HG02623 (cell line): ENCODE measurements at regions not wholly inside any gene's neighbourhood (a gene's known extent, or its start where the extent isn't known, plus 50 kb on each side); places are given as distances from the start of the nearest gene placed in this dataset.

Experiments used
- ATAC-seq: cut with Tn5 transposase; IDR thresholded peaks from one replicate; pipeline ENCODE4 v1.9.1; 2021; ENCODE audit warnings: moderate library complexity; ENCODE audit not compliant: unreplicated experiment

DNA sequence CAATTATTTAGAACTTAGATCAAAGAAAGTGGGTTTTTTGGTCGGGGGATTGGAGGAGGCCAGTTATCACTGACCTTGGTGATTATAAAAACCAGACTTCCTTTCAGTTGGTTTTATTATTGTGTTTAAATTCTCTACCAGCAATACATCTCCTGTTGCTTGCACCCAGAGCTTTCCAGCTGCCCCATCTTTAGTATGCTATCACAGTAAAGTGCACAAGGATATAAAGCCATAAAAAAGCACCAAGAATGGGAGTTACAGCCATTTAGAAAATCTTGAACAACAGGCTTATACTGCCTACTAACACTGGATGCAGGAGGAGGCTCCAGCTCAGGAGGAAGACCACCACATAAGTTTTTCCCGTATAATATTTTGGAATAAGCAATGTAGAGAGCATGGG lies 148.7 kb upstream of the OSR1 start:
- no peak for ATAC-seq

GRCh38 chr2:19505199-19506136 lies 147.0 kb upstream of the OSR1 start:
- ATAC-seq = no peak

DNA sequence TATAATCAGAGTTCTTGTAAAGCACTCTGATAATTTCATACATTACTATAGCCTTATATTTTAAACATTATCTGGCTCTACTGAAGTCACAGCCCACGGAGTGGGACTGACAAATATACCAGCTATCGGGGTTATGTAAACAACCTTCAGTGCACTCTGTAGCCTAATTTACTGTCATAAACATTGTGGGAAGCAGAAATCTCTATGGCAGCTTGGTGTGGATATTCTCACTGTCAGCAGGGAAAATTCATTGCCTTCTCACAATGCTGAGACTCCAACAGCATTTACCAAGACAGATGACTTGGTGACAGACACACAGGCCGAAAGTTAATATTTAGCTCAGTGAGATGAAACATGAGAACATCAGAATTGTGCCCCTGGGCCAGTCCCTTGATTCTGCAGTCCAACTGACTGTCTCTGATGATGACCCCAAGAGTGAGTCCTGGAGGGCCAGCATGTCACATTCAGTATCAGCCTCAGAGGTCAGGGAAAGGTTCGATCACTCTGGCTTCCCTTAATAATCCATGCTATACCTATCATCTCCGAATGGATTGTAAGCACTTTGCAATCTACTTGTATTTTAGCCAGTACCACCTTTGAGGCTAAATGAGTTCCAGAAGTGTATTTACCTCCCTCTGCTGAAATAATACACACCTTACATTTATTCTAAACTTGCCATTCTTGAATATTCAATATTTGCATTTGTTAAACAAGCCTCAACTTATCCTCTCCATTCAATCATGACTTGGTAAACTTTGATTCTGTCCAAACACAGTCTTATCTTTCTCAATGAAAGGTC lies 146.2 kb upstream of the OSR1 start:
- ATAC-seq = no peak

DNA sequence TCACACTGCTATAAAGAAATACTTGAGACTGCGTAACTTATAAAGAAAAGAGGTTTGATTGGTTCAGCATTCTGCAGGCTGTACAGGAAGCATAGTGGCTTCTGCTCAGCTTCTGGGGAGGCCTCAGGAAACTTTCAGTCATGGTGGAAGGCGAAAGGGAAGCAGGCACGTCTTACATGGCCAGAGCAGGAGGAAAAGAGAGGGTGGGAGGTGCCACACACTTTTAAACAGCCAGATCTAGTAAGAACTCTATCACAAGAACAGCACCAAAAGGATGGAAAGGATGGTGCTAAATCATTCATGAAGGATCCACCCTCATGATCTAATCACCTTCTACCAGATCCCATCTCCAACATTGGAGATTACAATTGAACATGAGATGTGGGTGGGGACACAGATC lies 145.5 kb upstream of the OSR1 start:
- ATAC-seq = no peak

- ATAC-seq = no peak
These were observed 145.0 kb upstream of the OSR1 start for GRCh38 chr2:19503406-19503805.

DNA sequence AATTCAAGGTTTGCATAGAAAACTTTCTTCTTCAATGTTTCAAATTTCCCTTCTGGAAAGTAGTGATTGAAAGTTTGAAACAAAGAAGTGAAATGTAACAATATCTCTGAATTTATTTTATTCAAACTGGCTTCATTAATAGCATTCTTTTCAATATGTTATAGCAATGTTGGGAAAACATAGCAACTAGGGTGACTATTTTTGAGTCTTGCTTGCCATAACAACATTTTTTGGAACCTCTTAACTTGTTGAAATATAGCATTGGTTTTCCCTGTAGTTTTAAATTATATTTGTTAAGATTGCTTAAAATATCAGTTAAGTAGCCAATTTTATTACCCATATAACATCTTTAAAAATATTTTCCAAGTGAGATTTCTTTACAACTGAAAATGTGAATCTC lies 141.7 kb upstream of the OSR1 start:
- ATAC-seq = no peak

GRCh38 chr2:19496646-19497045 lies 138.2 kb upstream of the OSR1 start:
- ATAC-seq = no peak

GRCh38 chr2:19494241-19494640 lies 135.8 kb upstream of the OSR1 start:
- ATAC-seq = no peak

GRCh38 chr2:19491796-19492195 lies 133.4 kb upstream of the OSR1 start:
- no peak for ATAC-seq

DNA sequence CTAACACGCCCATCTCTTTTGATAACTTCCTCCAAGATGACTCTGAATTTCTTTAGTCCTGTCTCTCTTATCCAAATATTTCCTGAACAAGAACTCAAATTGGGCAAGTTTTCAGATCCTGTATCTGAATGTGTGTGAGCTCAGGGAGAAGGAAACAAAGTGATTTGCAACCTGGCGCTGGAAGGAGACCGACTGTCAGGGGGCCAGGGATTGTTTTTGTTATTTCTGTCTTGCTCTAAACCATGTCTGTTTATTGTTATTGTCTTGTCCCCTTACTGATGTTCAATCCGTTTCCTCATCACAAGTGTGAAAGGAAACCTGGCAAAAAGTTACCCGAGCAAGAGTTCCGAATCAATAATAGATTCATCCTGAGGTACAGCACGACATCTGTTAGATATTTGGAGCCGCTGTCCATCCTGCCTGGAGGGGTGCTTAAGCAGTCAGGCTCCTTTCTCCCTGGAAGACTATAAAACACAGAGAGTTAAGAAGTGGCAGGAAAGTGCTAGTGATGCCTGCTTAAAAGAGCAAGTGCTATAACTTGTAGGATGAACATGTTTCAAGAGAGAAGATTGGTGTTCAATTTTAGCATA lies 132.5 kb upstream of the OSR1 start:
- ATAC-seq = no peak

DNA sequence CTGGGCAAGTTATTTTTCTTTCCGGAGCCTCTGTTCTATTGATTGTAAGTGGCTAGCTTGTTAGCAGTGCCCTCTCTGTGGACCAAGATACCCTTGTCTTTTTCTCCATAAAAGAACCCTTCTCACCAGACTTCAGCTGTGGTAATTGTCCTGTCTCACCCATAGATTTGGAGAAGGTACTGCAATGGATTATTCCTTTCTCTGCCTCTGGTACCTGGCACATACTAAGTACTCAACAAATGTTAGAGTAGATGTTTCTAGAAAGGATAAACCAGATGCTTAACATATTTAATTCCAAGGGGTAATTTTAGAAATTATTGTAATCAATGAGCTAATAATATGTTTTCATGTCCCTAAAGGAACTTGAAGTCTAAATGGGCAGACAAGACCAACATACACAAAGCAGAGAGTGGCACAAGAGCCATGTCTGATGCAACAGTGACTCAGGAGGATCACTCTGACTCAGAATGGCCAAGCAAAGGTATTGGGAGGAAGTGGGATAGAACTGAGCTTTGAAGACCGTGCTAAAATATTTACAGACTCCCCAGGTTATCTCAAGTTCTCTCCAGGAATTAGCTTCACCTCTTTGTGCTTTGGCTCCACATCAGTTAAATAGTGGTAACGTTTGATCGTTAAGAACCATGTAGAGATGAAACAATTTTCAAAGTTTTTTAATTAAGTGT lies 129.7 kb upstream of the OSR1 start:
- ATAC-seq = peak; percentile 87

GRCh38 chr2:19484736-19485135 lies 126.3 kb upstream of the OSR1 start:
- no peak for ATAC-seq

DNA sequence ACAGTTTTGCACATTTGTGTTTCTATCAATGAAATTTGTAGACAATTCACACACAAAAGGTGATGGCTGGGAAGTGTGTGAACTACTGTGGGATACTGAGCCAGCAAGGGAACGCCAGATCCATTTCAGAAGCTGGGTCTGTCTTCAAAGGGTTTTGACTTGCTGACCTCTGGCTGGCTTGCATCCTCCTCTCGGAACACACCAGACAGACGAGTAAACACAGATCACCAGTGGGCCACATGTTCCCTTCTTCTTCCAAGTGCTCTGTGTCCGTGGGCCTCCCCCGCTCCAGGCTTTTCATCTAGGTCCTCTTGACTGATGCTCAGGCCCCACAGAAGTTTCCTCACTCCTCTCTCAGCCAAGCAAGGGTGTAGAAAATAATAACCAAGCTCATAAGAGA lies 122.2 kb upstream of the OSR1 start:
- ATAC-seq = no peak

GRCh38 chr2:19479666-19480065 lies 121.2 kb upstream of the OSR1 start:
- ATAC-seq = no peak

DNA sequence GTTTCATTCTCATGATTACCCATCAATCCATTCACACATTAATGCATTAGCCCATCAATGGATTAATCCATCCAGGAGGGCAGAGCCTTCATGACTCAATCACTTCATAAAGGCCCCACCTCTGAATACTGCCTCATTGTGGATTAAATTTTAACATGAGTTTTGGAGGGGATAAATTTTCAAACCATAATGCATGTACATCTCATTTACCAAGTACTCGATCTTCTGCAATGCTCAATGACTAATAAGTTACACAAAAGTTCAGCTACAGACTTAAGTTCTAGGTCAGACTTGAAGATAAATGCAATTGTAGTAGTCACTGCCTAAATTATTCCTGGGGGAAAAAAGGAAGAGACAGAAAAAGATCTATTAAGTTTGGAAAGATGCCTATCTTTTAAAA lies 120.0 kb upstream of the OSR1 start:
- no peak for ATAC-seq

- ATAC-seq = no peak
These were observed 117.9 kb upstream of the OSR1 start for GRCh38 chr2:19476327-19476726.

GRCh38 chr2:19474128-19474527 lies 115.7 kb upstream of the OSR1 start:
- peak; percentile 96 for ATAC-seq

DNA sequence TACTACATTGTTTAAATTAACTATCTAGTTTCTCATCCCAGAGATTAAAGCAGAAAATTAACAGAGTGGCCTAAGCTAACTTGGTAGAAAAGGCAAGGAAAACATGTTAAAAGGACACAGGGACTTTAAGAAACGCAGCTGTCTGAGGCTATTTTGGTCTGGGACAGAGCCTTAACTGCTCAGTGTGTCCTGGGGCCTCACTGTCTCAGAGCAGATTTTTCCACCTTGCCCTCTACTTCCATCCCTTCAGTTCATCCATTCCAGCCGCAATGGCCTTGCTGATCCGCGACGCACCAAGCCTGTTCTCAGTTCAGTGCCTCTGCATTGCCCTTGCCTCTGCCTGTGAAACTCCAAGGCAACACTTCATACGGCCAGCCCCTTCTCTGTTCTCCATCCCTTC lies 114.9 kb upstream of the OSR1 start:
- no peak for ATAC-seq

DNA sequence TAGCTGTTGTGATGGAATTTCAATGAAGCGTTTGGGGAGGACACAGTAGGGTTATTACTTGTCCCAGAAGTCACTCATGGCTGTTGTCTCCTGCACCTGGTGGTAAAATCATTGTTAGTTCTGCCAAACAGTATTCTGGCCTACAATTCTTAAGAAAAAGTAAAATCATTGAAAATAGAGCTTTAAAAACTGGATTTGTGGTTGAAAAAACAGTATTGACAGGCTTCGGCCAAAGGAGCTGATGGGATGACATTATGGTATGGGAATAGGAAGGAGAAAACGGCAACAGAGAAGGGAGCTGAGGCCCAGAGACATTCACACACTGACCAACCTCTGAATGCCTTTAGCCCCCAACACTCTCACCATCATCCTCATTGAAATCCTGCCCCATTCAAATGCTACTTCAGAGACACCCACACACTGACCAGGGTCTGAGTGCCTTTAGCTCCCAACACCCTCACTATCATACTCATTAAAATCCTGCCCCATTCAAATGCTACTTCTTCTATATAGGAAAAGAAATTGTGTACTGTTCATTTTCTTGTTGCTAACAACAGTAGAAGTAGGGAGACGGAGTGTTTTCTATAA lies 114.1 kb upstream of the OSR1 start:
- ATAC-seq = no peak

- no peak for ATAC-seq
These were observed 113.1 kb upstream of the OSR1 start for GRCh38 chr2:19471491-19471890.

DNA sequence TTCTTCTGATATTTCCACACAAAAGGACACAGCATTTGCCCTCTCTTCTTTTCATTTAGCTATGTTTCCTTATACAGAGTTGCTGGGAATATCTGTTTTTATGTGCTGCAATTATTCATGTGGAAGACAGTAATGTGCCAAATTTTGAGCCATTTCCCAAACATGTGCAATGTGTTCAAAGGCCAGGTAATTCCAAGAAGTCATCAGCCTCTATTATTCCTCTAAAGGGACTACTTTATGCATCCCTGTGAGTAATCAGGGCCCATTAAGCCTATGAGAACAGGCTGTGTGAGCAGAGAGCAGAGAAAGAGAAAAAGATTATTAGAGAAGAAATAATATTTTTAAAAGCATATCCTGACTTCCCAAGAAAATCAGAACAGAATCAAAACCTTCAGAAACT lies 107.6 kb upstream of the OSR1 start:
- no peak for ATAC-seq
